Ishikawa (cell line): ENCODE measurements at regions not wholly inside any gene's neighbourhood (a gene's known extent, or its start where the extent isn't known, plus 50 kb on each side); places are given as distances from the start of the nearest gene placed in this dataset.

Experiments used
- CEBPB ChIP-seq: IDR thresholded peaks from 2 replicates; pipeline ENCODE4 v1.6.1; 2012
- CREB1 ChIP-seq: IDR thresholded peaks from 2 replicates; pipeline ENCODE4 v1.6.1; 2012; ENCODE audit warnings: low read depth
- EGR1 ChIP-seq: IDR thresholded peaks from 2 replicates; pipeline ENCODE4 v1.6.1; 2012
- EP300 ChIP-seq: IDR thresholded peaks from 2 replicates; pipeline ENCODE4 v1.6.1; 2012; ENCODE audit warnings: borderline replicate concordance
- FOXM1 ChIP-seq: IDR thresholded peaks from 2 replicates; pipeline ENCODE4 v1.6.1; 2012; ENCODE audit warnings: low read depth, borderline replicate concordance
- MAX ChIP-seq: IDR thresholded peaks from 2 replicates; pipeline ENCODE4 v1.6.1; 2012
- NFIC ChIP-seq: IDR thresholded peaks from 2 replicates; pipeline ENCODE4 v1.6.1; 2012
- RAD21 ChIP-seq: IDR thresholded peaks from 2 replicates; pipeline ENCODE4 v1.6.1; 2012; ENCODE audit warnings: low read depth
- REST ChIP-seq: IDR thresholded peaks from 2 replicates; pipeline ENCODE4 v1.6.1; 2012; ENCODE audit warnings: low read depth, mild to moderate bottlenecking
- TAF1 ChIP-seq: IDR thresholded peaks from 2 replicates; pipeline ENCODE4 v1.6.1; 2012; ENCODE audit warnings: low read depth, mild to moderate bottlenecking
- TCF12 ChIP-seq: IDR thresholded peaks from 2 replicates; pipeline ENCODE4 v1.6.1; 2012; ENCODE audit warnings: low read depth
- TEAD4 ChIP-seq: IDR thresholded peaks from 2 replicates; pipeline ENCODE4 v1.6.1; 2012
- USF1 ChIP-seq: IDR thresholded peaks from 2 replicates; pipeline ENCODE4 v1.6.1; 2012
- YY1 ChIP-seq: IDR thresholded peaks from 2 replicates; pipeline ENCODE4 v1.6.1; 2012; ENCODE audit warnings: low read depth
- ZBTB7A ChIP-seq: IDR thresholded peaks from 2 replicates; pipeline ENCODE4 v1.6.1; 2012; ENCODE audit warnings: low read depth

- no peak for TF ChIP-seq EGR1
These were observed 64.9 kb upstream of the ELL2 start for GRCh38 chr5:96026406-96027041.

- TF ChIP-seq REST: no peak
These were observed 63.2 kb upstream of the ELL2 start for GRCh38 chr5:96024683-96025475.

GRCh38 chr5:96023518-96023917 is 61.9 kb upstream of the ELL2 start:
- TF ChIP-seq EP300 (no peak), RAD21 (no peak), TCF12 (no peak), REST (no peak), TEAD4 (no peak), CREB1 (no peak), NFIC (no peak), ZBTB7A (no peak), FOXM1 (no peak), YY1 (no peak), USF1 (no peak), CEBPB (no peak), TAF1 (no peak), MAX (no peak), EGR1 (no peak)

- TF ChIP-seq NFIC: no peak
- no peak for TF ChIP-seq CEBPB
- TF ChIP-seq ZBTB7A: no peak
- no peak for TF ChIP-seq EP300
- no peak for TF ChIP-seq FOXM1
- TF ChIP-seq TEAD4: no peak
- TF ChIP-seq YY1: no peak
- no peak for TF ChIP-seq REST
- TF ChIP-seq TCF12: no peak
- TF ChIP-seq MAX: no peak
- no peak for TF ChIP-seq TAF1
- no peak for TF ChIP-seq RAD21
- no peak for TF ChIP-seq EGR1
- no peak for TF ChIP-seq USF1
- TF ChIP-seq CREB1: no peak
These were observed 61.3 kb upstream of the ELL2 start for GRCh38 chr5:96022971-96023370.

GRCh38 chr5:96017951-96018350 is 56.3 kb upstream of the ELL2 start:
- TF ChIP-seq NFIC (no peak), CREB1 (no peak), MAX (no peak), FOXM1 (no peak), RAD21 (no peak), EP300 (no peak), TAF1 (no peak), REST (no peak), CEBPB (no peak)
